Body of pancreas (tissue), 4 donors: ENCODE measurements at regions not wholly inside any gene's neighbourhood (a gene's known extent, or its start where the extent isn't known, plus 50 kb on each side); places are given as distances from the start of the nearest gene placed in this dataset.
"Not testable (repeated sequence)": the region's sequence is repeated elsewhere in the genome, so short reads cannot be mapped to it uniquely, and the experiment has no call there.

ENCODE experiments used
- CTCF ChIP-seq, 7 experiments: fragments of 450-650 bp in 4 of 7; fragments of 200-600 bp in 3 of 7; sonication (generic) in 3 of 7; IDR thresholded peaks; one replicate each; pipeline ENCODE4 v1.5.1; 2016 to 2019; ENCODE audit warnings: antibody characterized with exemption in 7 of 7
- POLR2A ChIP-seq, 3 donors: fragments of 450-650 bp; IDR thresholded peaks; one replicate each; pipeline ENCODE4 v1.6.1; 2016; ENCODE audit warnings: antibody characterized with exemption in 3 of 3, mild to moderate bottlenecking in 2 of 3

- not testable (repeated sequence) for TF ChIP-seq CTCF, POLR2A (IDR thresholded peaks at IDR 0.05)
Observed at GRCh38 chr14:34079643-34080042, 128.8 kb upstream of the EGLN3 start.
